ENCODE measurements at regions not wholly inside any gene's neighbourhood (a gene's known extent, or its start where the extent isn't known, plus 50 kb on each side); places are given as distances from the start of the nearest gene placed in this dataset.

DNA sequence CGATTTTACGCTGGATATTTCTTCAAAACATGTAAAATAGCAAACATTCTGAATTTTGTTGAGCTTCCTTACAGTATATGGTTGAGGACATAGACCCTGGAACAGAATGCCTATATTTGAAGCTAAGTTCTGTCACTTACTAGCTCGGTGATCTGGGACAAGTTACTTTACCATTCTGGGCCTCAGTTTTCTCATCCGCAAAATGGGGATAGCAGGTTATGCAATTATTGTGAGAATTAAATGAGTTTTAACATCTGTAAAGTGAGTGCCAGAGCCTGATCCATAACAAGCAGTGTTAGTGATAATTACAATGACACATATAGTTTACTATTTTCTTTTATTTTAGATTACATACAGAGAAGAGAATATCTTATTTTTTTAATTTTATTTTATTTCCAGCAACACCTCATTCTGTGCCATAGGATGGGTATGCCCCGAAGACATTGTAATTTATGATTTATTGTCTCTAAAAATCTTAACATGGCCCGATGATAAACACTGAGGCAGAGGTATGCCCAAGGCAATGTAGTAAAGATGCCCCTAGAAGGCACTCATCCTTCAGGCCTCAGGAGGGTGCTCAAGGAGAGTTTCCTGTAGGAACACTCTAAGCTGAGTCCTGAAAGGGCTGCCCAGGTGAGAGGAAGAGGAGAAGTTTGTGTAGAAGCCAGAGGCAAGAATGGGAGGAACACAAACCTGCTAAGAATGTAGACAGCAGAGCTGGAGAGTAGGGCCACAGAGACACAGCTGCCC lies 250.9 kb downstream of the BCL11A start:
- H3K36me3 ChIP-seq (ENCODE audit: control insufficient read depth, insufficient read depth, low read length), result no peaks in the 10 kb centered on the region
- no peak for TF ChIP-seq SIN3A (IDR thresholded peaks at IDR 0.05; ENCODE audit: borderline replicate concordance, insufficient read depth, low read depth, low read length)
- TF ChIP-seq, protein P1, sequence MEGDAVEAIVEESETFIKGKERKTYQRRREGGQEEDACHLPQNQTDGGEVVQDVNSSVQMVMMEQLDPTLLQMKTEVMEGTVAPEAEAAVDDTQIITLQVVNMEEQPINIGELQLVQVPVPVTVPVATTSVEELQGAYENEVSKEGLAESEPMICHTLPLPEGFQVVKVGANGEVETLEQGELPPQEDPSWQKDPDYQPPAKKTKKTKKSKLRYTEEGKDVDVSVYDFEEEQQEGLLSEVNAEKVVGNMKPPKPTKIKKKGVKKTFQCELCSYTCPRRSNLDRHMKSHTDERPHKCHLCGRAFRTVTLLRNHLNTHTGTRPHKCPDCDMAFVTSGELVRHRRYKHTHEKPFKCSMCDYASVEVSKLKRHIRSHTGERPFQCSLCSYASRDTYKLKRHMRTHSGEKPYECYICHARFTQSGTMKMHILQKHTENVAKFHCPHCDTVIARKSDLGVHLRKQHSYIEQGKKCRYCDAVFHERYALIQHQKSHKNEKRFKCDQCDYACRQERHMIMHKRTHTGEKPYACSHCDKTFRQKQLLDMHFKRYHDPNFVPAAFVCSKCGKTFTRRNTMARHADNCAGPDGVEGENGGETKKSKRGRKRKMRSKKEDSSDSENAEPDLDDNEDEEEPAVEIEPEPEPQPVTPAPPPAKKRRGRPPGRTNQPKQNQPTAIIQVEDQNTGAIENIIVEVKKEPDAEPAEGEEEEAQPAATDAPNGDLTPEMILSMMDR (IDR thresholded peaks at IDR 0.05), result no peak
- TF ChIP-seq TCF7L2 (IDR thresholded peaks at IDR 0.05; ENCODE audit: low read depth, low read length), result no peak
- no peak for TF ChIP-seq POLR2AphosphoS5 (IDR thresholded peaks at IDR 0.05; ENCODE audit: low read depth, low read length)
- TF ChIP-seq, protein P2, sequence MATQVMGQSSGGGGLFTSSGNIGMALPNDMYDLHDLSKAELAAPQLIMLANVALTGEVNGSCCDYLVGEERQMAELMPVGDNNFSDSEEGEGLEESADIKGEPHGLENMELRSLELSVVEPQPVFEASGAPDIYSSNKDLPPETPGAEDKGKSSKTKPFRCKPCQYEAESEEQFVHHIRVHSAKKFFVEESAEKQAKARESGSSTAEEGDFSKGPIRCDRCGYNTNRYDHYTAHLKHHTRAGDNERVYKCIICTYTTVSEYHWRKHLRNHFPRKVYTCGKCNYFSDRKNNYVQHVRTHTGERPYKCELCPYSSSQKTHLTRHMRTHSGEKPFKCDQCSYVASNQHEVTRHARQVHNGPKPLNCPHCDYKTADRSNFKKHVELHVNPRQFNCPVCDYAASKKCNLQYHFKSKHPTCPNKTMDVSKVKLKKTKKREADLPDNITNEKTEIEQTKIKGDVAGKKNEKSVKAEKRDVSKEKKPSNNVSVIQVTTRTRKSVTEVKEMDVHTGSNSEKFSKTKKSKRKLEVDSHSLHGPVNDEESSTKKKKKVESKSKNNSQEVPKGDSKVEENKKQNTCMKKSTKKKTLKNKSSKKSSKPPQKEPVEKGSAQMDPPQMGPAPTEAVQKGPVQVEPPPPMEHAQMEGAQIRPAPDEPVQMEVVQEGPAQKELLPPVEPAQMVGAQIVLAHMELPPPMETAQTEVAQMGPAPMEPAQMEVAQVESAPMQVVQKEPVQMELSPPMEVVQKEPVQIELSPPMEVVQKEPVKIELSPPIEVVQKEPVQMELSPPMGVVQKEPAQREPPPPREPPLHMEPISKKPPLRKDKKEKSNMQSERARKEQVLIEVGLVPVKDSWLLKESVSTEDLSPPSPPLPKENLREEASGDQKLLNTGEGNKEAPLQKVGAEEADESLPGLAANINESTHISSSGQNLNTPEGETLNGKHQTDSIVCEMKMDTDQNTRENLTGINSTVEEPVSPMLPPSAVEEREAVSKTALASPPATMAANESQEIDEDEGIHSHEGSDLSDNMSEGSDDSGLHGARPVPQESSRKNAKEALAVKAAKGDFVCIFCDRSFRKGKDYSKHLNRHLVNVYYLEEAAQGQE (IDR thresholded peaks at IDR 0.05; ENCODE audit: insufficient read depth in 1 of 2, low read depth in 2 of 2, low read length in 1 of 2), result no peak
- H3K9me3 ChIP-seq (ENCODE audit: control insufficient read depth, insufficient read depth, low read depth, low read length), result no peaks in the 10 kb centered on the region
- no peak overlapping the region for H3K4me3 ChIP-seq (ENCODE audit: low read depth in 2 of 2, low read length in 2 of 2)
- intact Hi-C loops (cut with micrococcal nuclease; ENCODE audit: unreplicated experiment), result no loop called here
- in situ Hi-C loops (cut with HindIII; ENCODE audit: low pct_unique_long_range_greater_than_20kb, low sequenced_read_pairs), result no loop called here
- ChIA-PET POLR2A (no interaction called here), CTCF (no interaction called here)
- no peaks in the 10 kb centered on the region for H3K4me1 ChIP-seq (ENCODE audit: control insufficient read depth, insufficient read depth, low read length)
- H3K27me3 ChIP-seq (ENCODE audit: control insufficient read depth, insufficient read depth, low read length), result no peaks in the 10 kb centered on the region; the same call in none of the 2 replicates
- ATAC-seq (no peak), DNase-seq (ENCODE audit: low read depth, low spot score) (no peak)
- H3K27ac ChIP-seq (ENCODE audit: low read length), result no peak overlapping the region
- no TSS peak for BruUV-seq (replicated peaks)

DNA sequence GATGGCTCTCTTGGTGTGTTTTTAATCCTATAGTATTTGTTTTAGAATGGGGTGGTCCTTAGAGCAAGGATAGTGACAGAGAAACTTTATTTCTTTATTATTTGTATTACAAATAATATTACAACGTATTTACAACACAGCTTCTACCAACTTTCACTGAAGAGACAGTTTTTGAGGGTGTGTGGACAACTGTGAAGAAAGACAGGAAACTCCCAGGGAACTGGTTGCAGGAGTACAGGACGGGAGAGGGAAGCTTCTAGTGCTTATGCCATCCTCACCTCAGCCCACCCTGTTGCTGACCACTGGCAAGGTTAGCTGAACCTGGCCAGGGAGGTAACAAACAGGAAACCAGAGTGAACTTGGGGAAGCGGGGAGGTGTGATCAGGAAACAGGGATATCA lies 251.7 kb downstream of the BCL11A start:
- ChIA-PET POLR2A (no interaction called here), CTCF (no interaction called here)
- no TSS peak for BruUV-seq (replicated peaks)
- no peaks in the 10 kb centered on the region for H3K36me3 ChIP-seq (ENCODE audit: control insufficient read depth, insufficient read depth, low read length)
- ATAC-seq, result no peak
- no peaks in the 10 kb centered on the region for H3K9me3 ChIP-seq (ENCODE audit: control insufficient read depth, insufficient read depth, low read depth, low read length)
- H3K27me3 ChIP-seq (ENCODE audit: control insufficient read depth, insufficient read depth, low read length), result no peaks in the 10 kb centered on the region; the same call in none of the 2 replicates
- intact Hi-C loops (cut with micrococcal nuclease; ENCODE audit: unreplicated experiment), result no loop called here
- H3K27ac ChIP-seq (ENCODE audit: low read length), result no peak overlapping the region
- H3K4me1 ChIP-seq (ENCODE audit: control insufficient read depth, insufficient read depth, low read length), result no peaks in the 10 kb centered on the region
- in situ Hi-C loops (cut with HindIII; ENCODE audit: low pct_unique_long_range_greater_than_20kb, low sequenced_read_pairs), result no loop called here
- no peak overlapping the region for H3K4me3 ChIP-seq (ENCODE audit: low read depth in 2 of 2, low read length in 2 of 2)
- no peak for TF ChIP-seq TCF7L2 (IDR thresholded peaks at IDR 0.05; ENCODE audit: low read depth, low read length)
- TF ChIP-seq, protein P2 (IDR thresholded peaks at IDR 0.05; ENCODE audit: insufficient read depth in 1 of 2, low read depth in 2 of 2, low read length in 1 of 2), result no peak
- TF ChIP-seq SIN3A (IDR thresholded peaks at IDR 0.05; ENCODE audit: borderline replicate concordance, insufficient read depth, low read depth, low read length), result no peak
- TF ChIP-seq POLR2AphosphoS5 (IDR thresholded peaks at IDR 0.05; ENCODE audit: low read depth, low read length), result no peak
- TF ChIP-seq, protein P1 (IDR thresholded peaks at IDR 0.05), result no peak
- no peak for DNase-seq (ENCODE audit: low read depth, low spot score)
